ENCODE measurements at regions not wholly inside any gene's neighbourhood (a gene's known extent, or its start where the extent isn't known, plus 50 kb on each side); places are given as distances from the start of the nearest gene placed in this dataset.
"Not testable (repeated sequence)": the region's sequence is repeated elsewhere in the genome, so short reads cannot be mapped to it uniquely, and the experiment has no call there.

GRCh38 chr14:106253995-106254394 is 727.6 kb downstream of the TMEM121 start:
- not testable (repeated sequence) for TF ChIP-seq POLR2A, POLR2AphosphoS5, CTCF (IDR thresholded peaks at IDR 0.05)

All from stomach (tissue), 4 donors.